ENCODE measurements at regions not wholly inside any gene's neighbourhood (a gene's known extent, or its start where the extent isn't known, plus 50 kb on each side); places are given as distances from the start of the nearest gene placed in this dataset.

DNA sequence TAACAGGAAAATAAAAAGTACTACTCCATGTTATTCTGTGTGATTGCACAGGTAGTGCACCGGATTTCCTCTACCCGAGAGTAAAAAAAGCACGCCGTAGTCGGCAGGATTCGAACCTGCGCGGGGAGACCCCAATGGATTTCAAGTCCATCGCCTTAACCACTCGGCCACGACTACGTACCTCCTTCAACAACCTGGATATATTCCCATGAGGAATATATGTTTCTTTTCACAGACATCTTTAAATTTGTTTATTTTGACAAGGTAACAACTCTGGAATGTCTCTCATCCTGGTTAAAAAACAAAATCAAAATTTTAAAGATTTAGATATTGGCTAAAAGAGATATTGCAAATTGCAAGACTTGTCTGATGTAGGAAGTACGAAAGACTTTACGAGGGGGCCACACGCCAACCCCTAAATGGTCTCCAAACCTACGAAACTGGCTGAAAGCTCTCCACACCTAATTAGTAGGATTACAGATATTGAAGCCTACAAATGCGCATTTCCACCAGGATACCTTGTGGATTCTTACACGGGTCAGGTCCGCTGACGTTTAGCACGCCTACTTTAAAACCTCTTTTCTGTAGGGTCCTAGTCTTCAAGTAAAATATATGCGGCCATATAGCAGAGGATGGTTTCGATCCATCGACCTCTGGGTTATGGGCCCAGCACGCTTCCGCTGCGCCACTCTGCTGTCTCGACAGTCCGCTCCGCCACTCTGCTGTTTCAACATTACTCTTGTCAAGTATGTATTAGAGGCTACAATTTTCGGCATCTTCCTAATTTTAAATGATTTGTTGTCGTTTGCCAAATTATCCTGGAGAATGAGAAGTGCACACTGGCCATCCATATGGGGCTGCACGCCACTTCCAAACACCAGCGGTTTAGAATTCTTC is 52.2 kb upstream of the BTN3A2 start:
- DNase-seq (ENCODE audit: low read depth in 3 of 3) = peak; percentile 68 to 82 (median 75)
